OCI-LY3 (cell line): ENCODE measurements at regions not wholly inside any gene's neighbourhood (a gene's known extent, or its start where the extent isn't known, plus 50 kb on each side); places are given as distances from the start of the nearest gene placed in this dataset.

Experiments
- EZH2phosphoT487 ChIP-seq: fragments of 200-600 bp; shearing (Covaris generic); IDR thresholded peaks from 2 replicates; pipeline ENCODE4 v1.6.1; 2018; ENCODE audit warnings: antibody characterized with exemption, mixed run types, low read depth
- TF ChIP-seq, protein P1 (sequence below): fragments of 200-600, 300-600 bp; sonication (generic); IDR thresholded peaks from 2 replicates; pipeline ENCODE4 v1.5.1; 2014; ENCODE audit warnings: antibody characterized with exemption, low read length, low read depth

DNA sequence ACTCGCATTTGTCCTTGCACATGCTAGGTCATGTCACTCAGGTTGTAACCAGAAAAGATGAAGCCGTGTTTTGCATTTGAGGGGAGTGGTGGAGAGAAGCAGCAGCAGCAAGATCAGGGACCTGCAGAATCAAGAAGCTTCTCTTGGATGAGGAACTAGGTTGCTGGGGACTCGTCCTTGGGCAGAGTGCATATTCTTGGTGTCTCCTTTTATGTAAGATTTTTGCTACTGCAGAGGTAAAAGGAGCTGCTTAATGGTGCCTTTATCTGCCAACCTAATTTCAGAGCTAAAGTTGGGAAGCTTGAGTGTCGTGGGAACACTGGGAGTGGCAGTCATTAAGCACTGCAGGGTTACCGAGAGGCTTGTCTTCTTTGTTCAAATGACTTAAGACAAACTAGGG, 236.5 kb downstream of the MAP2K4 start:
- TF ChIP-seq, protein P1, sequence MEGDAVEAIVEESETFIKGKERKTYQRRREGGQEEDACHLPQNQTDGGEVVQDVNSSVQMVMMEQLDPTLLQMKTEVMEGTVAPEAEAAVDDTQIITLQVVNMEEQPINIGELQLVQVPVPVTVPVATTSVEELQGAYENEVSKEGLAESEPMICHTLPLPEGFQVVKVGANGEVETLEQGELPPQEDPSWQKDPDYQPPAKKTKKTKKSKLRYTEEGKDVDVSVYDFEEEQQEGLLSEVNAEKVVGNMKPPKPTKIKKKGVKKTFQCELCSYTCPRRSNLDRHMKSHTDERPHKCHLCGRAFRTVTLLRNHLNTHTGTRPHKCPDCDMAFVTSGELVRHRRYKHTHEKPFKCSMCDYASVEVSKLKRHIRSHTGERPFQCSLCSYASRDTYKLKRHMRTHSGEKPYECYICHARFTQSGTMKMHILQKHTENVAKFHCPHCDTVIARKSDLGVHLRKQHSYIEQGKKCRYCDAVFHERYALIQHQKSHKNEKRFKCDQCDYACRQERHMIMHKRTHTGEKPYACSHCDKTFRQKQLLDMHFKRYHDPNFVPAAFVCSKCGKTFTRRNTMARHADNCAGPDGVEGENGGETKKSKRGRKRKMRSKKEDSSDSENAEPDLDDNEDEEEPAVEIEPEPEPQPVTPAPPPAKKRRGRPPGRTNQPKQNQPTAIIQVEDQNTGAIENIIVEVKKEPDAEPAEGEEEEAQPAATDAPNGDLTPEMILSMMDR = no peak
- TF ChIP-seq EZH2phosphoT487 = no peak
